Small intestine (tissue), 7 donors: ENCODE measurements at regions not wholly inside any gene's neighbourhood (a gene's known extent, or its start where the extent isn't known, plus 50 kb on each side); places are given as distances from the start of the nearest gene placed in this dataset.
"Not testable (repeated sequence)": the region's sequence is repeated elsewhere in the genome, so short reads cannot be mapped to it uniquely, and the experiment has no call there.

Experiments
- DNase-seq, 2 donors: peaks; one replicate each; pipeline versions ENCODE4 v3.0.0 to v3.0.0-alpha.2; 2013
- FAIRE-seq: peaks from 2 replicates; lab custom pipeline; 2012; peaks lifted over from hg19 to GRCh38; lab: Jason Lieb, UNC
- H3K27ac ChIP-seq, 3 donors: one replicate each; pipeline ENCODE4 v1.5.1; 2013; ENCODE audit warnings: low read length in 2 of 3, mild to moderate bottlenecking in 2 of 3, control low read depth in 1 of 3, inconsistent platforms in 1 of 3, low read depth in 1 of 3, moderate library complexity in 1 of 3
- H3K27me3 ChIP-seq, 3 donors: one replicate each; pipeline ENCODE4 v1.6.1; 2013; ENCODE audit warnings: low read length in 3 of 3, inconsistent platforms in 1 of 3; ENCODE audit not compliant: control insufficient read depth in 3 of 3, insufficient read depth in 3 of 3
- H3K36me3 ChIP-seq, 3 donors: one replicate each; pipeline ENCODE4 v1.6.1; 2013; ENCODE audit warnings: low read length in 3 of 3, inconsistent platforms in 1 of 3, low read depth in 1 of 3, mild to moderate bottlenecking in 1 of 3, moderate library complexity in 1 of 3; ENCODE audit not compliant: control insufficient read depth in 3 of 3, insufficient read depth in 2 of 3
- H3K4me1 ChIP-seq, 3 donors: one replicate each; pipeline ENCODE4 v1.6.1; 2013; ENCODE audit warnings: low read length in 2 of 3, inconsistent platforms in 1 of 3, low read depth in 1 of 3, mild to moderate bottlenecking in 1 of 3, moderate library complexity in 1 of 3; ENCODE audit not compliant: control insufficient read depth in 3 of 3, insufficient read depth in 2 of 3
- H3K4me3 ChIP-seq, 3 donors: one replicate each; pipeline ENCODE4 v1.5.1; 2013; ENCODE audit warnings: low read length in 3 of 3, control low read depth in 1 of 3, inconsistent platforms in 1 of 3, low read depth in 1 of 3, mild to moderate bottlenecking in 1 of 3, moderate library complexity in 1 of 3
- H3K9me3 ChIP-seq, 2 donors: one replicate each; pipeline ENCODE4 v1.6.1; 2013; ENCODE audit warnings: low read depth in 1 of 2, low read length in 1 of 2; ENCODE audit not compliant: control insufficient read depth in 2 of 2, insufficient read depth in 1 of 2
- WGBS, 3 donors: extraction: QIAGEN DNeasy Blood & Tissue Kit; methylation state at CpG; one replicate each; pipeline ENCODE4 v1.1.7; 2013; 5-methylcytosine and 5-hydroxymethylcytosine counted together
- donor health status: healthy with polysubstance abuse.
- donor health status: control.
- donor health status: control.
- donor health status: Bipolar disorder and iron deficiency.
- donor health status: healthy.

DNA sequence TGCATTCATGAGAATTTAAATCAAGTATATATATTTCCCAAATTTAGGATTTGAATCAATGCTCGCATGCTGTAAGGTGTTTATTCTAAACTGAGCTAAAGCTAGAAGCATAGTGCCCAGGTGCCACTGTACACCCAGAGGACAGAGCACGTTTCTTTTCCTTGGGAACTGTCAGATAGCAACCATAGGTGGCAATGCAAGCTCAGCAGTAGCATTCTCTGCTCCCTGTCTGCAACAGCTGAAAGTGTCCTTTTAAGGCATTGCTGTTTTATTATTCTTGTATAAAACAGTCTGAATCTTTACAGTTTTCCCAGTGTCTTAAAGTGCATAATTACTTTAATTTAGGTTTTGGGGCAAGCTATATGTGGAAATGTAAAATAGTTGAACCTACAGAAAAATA is 443.4 kb upstream of the MMS22L start:
- no peaks in the 10 kb centered on the region for H3K9me3 ChIP-seq
- DNase-seq (no peak), FAIRE-seq (no peak)
- 37 to 56% (median 51%) methylated on average over 2 of the region's 2 CpGs for WGBS, 3 donors
- H3K27ac ChIP-seq: no peak overlapping the region
- no peak overlapping the region for H3K4me3 ChIP-seq
- no peaks in the 10 kb centered on the region for H3K27me3 ChIP-seq
- H3K36me3 ChIP-seq: no peaks in the 10 kb centered on the region
- no peaks in the 10 kb centered on the region for H3K4me1 ChIP-seq

DNA sequence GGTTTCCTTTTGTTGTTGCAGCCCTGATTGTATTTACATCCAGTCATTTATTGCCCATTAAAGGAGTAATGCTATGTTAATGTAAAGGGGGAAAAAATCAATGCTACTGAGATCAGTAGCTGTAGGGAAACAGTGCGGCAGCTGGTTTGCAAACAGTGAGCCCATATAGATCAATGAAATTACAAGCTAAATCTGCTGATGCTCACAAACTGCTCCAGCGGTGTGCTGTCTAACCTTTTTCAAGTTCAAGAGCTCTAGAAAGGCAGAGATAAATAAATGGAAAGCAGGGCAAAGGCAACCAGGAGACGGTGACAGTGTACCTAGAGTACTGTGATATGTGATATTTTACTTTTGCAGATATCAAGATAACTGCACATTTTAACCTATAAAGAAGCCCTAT is 449.0 kb upstream of the MMS22L start:
- Histone ChIP-seq H3K4me1 (no peaks in the 10 kb centered on the region), H3K36me3 (no peaks in the 10 kb centered on the region), H3K9me3 (no peaks in the 10 kb centered on the region), H3K27ac (no peak overlapping the region), H3K27me3 (no peaks in the 10 kb centered on the region), H3K4me3 (no peak overlapping the region)
- FAIRE-seq (no peak), DNase-seq (no peak)
- WGBS, 3 donors: 20 to 52% (median 49%) methylated on average over 3 of the region's 3 CpGs

DNA sequence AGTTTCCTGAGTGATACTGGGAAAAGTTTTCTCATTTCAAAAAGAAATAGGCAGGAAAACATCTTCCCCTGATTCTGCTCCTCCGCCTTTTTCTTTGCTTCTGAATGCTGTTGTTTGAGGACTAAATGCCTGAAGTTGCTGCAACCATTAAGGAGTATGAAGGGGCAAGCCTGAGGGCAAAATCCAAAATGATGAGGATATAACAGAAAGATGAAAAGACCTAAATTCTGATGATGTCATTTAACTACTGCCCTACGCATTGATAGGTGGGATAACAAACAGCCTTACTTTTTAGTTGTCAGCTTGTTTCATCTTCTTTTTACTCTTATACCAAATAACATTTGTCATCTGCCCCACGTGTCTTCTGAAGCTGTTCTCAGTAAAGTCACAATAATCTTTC is 474.6 kb upstream of the MMS22L start:
- no peaks in the 10 kb centered on the region for H3K9me3 ChIP-seq
- H3K27me3 ChIP-seq: no peaks in the 10 kb centered on the region
- FAIRE-seq (no peak), DNase-seq (no peak)
- no peak overlapping the region for H3K27ac ChIP-seq
- H3K36me3 ChIP-seq: no peaks in the 10 kb centered on the region
- WGBS, 3 donors: 56 to 68% (median 60%) methylated on average over 3 of the region's 3 CpGs
- no peak overlapping the region for H3K4me3 ChIP-seq
- no peaks in the 10 kb centered on the region for H3K4me1 ChIP-seq

DNA sequence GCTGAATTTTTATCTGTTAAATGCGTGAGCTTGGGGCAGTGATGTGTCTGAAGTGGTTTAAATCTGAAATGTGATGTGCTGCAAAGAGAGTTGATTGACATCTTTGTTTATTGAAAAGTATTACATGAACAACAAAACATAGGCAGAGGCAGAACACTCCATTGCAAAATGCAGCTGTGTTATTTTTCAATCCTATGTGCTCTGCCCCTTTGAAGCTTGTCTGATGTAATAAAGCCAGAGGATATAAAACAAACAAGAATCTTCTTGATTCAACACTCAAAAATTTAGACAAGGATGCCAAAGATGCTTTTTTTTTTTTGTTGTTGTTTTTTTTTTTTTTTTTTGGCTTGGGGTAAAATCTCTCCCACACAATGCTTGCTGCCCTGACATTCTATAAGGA is 482.4 kb upstream of the MMS22L start:
- DNase-seq: no peak
- WGBS, 3 donors: 47 to 70% (median 58%) methylated on average over 1 of the region's 1 CpG

DNA sequence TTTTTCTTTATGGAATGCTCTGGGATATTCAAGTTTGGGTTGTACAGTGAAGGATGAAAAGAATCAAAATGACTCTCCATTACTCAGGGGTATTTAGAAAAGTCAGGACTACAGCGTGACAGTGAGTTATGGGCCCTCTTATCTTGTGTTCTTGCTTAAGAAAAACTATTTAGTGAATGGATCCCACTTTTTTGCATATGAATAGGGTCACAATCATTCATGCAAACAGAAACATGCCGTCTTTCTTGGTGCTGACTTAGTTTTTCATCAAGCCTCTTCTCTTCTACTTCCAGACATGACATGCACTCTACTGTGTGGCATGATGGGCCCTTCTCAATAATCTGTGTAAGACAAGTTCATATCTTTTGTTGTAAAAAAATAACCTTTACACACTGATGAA is 488.4 kb upstream of the MMS22L start:
- DNase-seq (no peak), FAIRE-seq (no peak)

More for the DNA sequence above, 482.4 kb upstream of the MMS22L start:
- H3K4me3 ChIP-seq: no peak overlapping the region
- no peaks in the 10 kb centered on the region for H3K4me1 ChIP-seq
- FAIRE-seq: no peak
- H3K36me3 ChIP-seq: no peaks in the 10 kb centered on the region
- H3K27me3 ChIP-seq: no peaks in the 10 kb centered on the region
- no peaks in the 10 kb centered on the region for H3K9me3 ChIP-seq
- H3K27ac ChIP-seq: no peak overlapping the region

DNA sequence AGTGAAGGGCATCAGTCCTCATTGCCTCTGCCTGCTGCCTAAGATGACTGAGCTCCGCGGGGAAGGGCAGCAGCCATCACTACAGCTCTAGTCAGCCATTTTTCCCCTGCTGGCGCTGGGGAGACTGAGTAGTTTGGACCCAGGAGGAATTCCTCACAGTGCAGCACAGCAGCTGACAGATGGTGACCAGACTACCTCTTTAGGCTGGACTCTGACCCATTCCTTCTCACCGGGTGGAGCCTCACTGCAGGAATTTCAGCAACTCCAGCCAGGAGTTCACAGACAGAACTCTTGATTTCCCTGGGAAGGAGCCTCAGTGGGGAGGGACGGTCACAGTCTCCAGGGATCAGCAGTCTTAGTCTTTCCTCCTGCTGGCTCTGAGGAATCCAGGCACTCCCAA is 492.0 kb upstream of the MMS22L start:
- H3K9me3 ChIP-seq: no peaks in the 10 kb centered on the region
- no peak overlapping the region for H3K4me3 ChIP-seq
- no peaks in the 10 kb centered on the region for H3K4me1 ChIP-seq
- no peaks in the 10 kb centered on the region for H3K36me3 ChIP-seq
- 62 to 78% (median 62%) methylated on average over 5 of the region's 5 CpGs for WGBS, 3 donors
- DNase-seq: no peak
- no peak for FAIRE-seq
- H3K27me3 ChIP-seq: no peaks in the 10 kb centered on the region
- no peak overlapping the region for H3K27ac ChIP-seq

More for the DNA sequence above, 488.4 kb upstream of the MMS22L start:
- H3K27ac ChIP-seq: no peak overlapping the region
- no peaks in the 10 kb centered on the region for H3K36me3 ChIP-seq
- H3K27me3 ChIP-seq: no peaks in the 10 kb centered on the region
- H3K9me3 ChIP-seq: no peaks in the 10 kb centered on the region
- 31 to 50% (median 42%) methylated on average over 2 of the region's 2 CpGs for whole genome bisulfite sequencing, 3 donors
- H3K4me1 ChIP-seq: no peaks in the 10 kb centered on the region
- no peak overlapping the region for H3K4me3 ChIP-seq

DNA sequence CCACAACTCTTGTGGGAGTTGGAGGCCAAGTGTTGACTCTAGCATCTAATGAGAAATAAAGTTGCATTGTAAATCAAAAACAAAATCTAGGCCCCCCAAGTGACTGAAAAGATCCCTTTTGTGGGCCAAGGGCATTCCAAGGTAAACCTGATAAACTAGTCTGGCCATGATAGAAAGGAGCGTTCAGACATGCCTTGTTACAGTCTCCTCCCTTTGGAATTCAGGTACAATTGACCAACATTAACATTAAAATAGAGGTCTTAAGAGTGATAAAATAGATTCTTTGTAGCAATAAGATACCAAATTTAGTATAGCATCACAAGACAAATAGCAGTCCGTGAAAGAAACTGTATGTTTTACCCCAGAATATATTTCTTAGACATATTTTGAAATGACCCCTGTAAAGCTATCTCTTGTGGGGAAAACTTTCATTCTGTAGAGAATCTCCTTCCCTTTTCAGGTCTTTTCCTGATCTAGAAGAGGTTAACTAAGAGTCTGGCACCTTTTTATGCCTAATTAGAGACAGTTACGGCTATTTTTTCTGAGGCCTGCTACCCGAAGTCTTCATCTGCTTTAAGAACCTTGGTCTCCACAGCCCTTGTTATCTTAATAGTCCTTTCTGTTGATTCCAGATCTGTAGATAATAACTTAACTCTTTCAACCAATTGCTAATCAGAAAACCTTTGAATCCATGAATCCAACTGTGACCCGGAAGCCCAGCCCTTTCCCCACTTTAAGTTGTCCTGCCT is 495.4 kb upstream of the MMS22L start:
- no peaks in the 10 kb centered on the region for H3K36me3 ChIP-seq
- H3K9me3 ChIP-seq: no peaks in the 10 kb centered on the region
- WGBS, 3 donors: 53 to 66% (median 61%) methylated on average over 5 of the region's 5 CpGs
- DNase-seq: no peak
- no peaks in the 10 kb centered on the region for H3K4me1 ChIP-seq
- H3K4me3 ChIP-seq: no peak overlapping the region
- no peaks in the 10 kb centered on the region for H3K27me3 ChIP-seq
- no peak for FAIRE-seq
- H3K27ac ChIP-seq: no peak overlapping the region

DNA sequence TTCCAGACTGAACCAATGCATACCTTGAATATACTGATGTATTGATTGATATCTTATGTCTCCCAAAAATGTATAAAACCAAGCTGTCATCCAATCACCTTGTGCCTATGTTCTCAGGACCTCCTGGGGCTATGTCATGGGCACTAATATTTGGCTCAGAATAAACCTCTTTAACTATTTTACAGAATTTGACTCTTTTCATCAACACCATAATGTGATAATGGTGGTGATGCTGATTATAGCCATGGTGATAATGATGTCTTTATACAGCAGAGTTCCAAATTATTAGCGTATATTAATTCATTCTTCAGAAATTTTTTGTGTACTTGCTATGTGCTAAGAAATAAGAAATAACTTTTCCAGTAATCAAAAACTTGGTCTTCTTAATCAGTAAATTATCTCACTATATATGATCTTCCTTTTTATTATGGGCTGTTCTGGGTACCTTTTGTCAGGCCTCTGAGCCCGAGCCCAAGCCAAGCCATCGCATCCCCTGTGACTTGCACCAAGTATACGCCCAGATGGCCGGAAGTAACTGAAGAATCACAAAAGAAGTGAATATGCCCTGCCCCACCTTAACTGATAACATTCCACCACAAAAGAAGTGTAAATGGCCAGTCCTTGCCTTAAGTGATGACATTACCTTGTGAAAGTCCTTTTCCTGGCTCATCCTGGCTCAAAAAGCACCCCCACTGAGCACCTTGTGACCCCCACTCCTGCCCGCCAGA is 496.2 kb upstream of the MMS22L start:
- DNase-seq, FAIRE-seq, H3K27me3 ChIP-seq, H3K4me1 ChIP-seq, H3K9me3 ChIP-seq, H3K4me3 ChIP-seq, H3K36me3 ChIP-seq, H3K27ac ChIP-seq: not testable (repeated sequence)
- 74 to 84% (median 83%) methylated on average over 5 of the region's 6 CpGs for WGBS, 3 donors
